Fibroblast of lung (primary cell): ENCODE measurements at regions not wholly inside any gene's neighbourhood (a gene's known extent, or its start where the extent isn't known, plus 50 kb on each side); places are given as distances from the start of the nearest gene placed in this dataset.

Source experiments
- EZH2 ChIP-seq: IDR thresholded peaks from 2 replicates; pipeline ENCODE4 v1.5.1; 2012; ENCODE audit warnings: low read length, control low read depth, mild to moderate bottlenecking; ENCODE audit errors: missing control alignments
- TF ChIP-seq, protein P1 (sequence below), 2 donors: IDR thresholded peaks in 1 of 2; conservative IDR thresholded peaks in 1 of 2; 1 replicate in 1 of 2; 2 replicates in 1 of 2; pipeline ENCODE4 v1.5.1; 2011 to 2012; ENCODE audit warnings: low read length in 2 of 2, control low read depth in 1 of 2, inconsistent platforms in 1 of 2, low read depth in 1 of 2, mild to moderate bottlenecking in 1 of 2

DNA sequence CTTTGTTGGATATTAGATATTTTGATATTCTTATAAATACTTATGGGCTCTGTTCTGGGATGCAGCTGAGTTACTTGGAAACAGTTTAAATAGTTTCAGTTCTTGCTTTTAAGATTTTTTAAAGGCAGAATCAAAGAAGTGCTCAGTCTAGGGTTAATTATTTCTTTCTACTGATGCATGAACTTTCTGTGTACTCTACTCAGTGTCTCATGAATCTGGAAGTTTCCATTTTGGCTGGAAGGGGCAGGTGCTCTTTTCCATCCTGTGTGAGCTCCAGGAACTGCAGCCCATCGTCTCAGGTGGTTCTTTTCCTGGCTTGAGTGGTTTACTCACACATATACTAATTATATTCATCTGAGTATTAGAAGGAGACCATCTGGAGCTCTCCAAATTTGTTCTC lies 61.1 kb upstream of the CPHXL start:
- TF ChIP-seq EZH2 = no peak
- TF ChIP-seq, protein P1, sequence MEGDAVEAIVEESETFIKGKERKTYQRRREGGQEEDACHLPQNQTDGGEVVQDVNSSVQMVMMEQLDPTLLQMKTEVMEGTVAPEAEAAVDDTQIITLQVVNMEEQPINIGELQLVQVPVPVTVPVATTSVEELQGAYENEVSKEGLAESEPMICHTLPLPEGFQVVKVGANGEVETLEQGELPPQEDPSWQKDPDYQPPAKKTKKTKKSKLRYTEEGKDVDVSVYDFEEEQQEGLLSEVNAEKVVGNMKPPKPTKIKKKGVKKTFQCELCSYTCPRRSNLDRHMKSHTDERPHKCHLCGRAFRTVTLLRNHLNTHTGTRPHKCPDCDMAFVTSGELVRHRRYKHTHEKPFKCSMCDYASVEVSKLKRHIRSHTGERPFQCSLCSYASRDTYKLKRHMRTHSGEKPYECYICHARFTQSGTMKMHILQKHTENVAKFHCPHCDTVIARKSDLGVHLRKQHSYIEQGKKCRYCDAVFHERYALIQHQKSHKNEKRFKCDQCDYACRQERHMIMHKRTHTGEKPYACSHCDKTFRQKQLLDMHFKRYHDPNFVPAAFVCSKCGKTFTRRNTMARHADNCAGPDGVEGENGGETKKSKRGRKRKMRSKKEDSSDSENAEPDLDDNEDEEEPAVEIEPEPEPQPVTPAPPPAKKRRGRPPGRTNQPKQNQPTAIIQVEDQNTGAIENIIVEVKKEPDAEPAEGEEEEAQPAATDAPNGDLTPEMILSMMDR (conservative IDR thresholded peaks at IDR 0.05 in 1 of 2, IDR thresholded peaks at IDR 0.05 in 1 of 2; ENCODE audit: low read depth in 1 of 2, low read length in 2 of 2) = no peak
